Peyer's patch (tissue), 4 donors: ENCODE measurements at regions not wholly inside any gene's neighbourhood (a gene's known extent, or its start where the extent isn't known, plus 50 kb on each side); places are given as distances from the start of the nearest gene placed in this dataset.

Experiments used
- DNase-seq, 3 donors: peaks; one replicate each; pipeline ENCODE4 v3.0.0-alpha.2; 2017 to 2019
- H3K27ac ChIP-seq, 4 donors: fragments of 200-600 bp; sonication (generic); one replicate each; pipeline ENCODE4 v1.5.1; 2016 to 2019
- H3K27me3 ChIP-seq, 2 donors: fragments of 200-600 bp; sonication (generic); one replicate each; pipeline ENCODE4 v1.5.1; 2019
- H3K36me3 ChIP-seq, 3 donors: fragments of 200-600 bp; sonication (generic); one replicate each; pipeline ENCODE4 v1.5.1; 2016 to 2019
- H3K4me1 ChIP-seq, 4 donors: fragments of 200-600 bp; sonication (generic); one replicate each; pipeline ENCODE4 v1.5.1; 2016 to 2019
- H3K4me3 ChIP-seq, 4 donors: fragments of 200-600 bp; sonication (generic); 1 replicate in 3 of 4; 2 replicates in 1 of 4; pipeline ENCODE4 v1.5.1; 2016 to 2019; ENCODE audit warnings: mild to moderate bottlenecking in 1 of 4
- H3K9me3 ChIP-seq, 4 donors: fragments of 200-600 bp; sonication (generic); one replicate each; pipeline ENCODE4 v1.5.1; 2016 to 2019; ENCODE audit warnings: mild to moderate bottlenecking in 1 of 4
- POLR2A ChIP-seq, 2 donors: fragments of 450-650 bp; IDR thresholded peaks; one replicate each; pipeline ENCODE4 v1.5.1; 2017; ENCODE audit warnings: antibody characterized with exemption in 2 of 2, mild to moderate bottlenecking in 2 of 2, moderate library complexity in 2 of 2
- TF ChIP-seq, protein P1 (sequence below), 6 experiments: fragments of 450-650 bp in 4 of 6; fragments of 200-600 bp in 2 of 6; sonication (generic) in 1 of 6; IDR thresholded peaks; one replicate each; pipeline ENCODE4 v1.5.1; 2017 to 2019; ENCODE audit warnings: antibody characterized with exemption in 6 of 6, mild to moderate bottlenecking in 3 of 6, moderate library complexity in 1 of 6

- Histone ChIP-seq H3K36me3 (no peaks in the 10 kb centered on the region), H3K4me3 (no peak overlapping the region), H3K4me1 (no peaks in the 10 kb centered on the region), H3K9me3 (no peaks in the 10 kb centered on the region), H3K27me3 (no peaks in the 10 kb centered on the region), H3K27ac (no peak overlapping the region)
- no peak for DNase-seq
- no peak for TF ChIP-seq POLR2A (IDR thresholded peaks at IDR 0.05)
- TF ChIP-seq, protein P1, sequence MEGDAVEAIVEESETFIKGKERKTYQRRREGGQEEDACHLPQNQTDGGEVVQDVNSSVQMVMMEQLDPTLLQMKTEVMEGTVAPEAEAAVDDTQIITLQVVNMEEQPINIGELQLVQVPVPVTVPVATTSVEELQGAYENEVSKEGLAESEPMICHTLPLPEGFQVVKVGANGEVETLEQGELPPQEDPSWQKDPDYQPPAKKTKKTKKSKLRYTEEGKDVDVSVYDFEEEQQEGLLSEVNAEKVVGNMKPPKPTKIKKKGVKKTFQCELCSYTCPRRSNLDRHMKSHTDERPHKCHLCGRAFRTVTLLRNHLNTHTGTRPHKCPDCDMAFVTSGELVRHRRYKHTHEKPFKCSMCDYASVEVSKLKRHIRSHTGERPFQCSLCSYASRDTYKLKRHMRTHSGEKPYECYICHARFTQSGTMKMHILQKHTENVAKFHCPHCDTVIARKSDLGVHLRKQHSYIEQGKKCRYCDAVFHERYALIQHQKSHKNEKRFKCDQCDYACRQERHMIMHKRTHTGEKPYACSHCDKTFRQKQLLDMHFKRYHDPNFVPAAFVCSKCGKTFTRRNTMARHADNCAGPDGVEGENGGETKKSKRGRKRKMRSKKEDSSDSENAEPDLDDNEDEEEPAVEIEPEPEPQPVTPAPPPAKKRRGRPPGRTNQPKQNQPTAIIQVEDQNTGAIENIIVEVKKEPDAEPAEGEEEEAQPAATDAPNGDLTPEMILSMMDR (IDR thresholded peaks at IDR 0.05): no peak
Observed at GRCh38 chr15:81945014-81945615, 100.7 kb downstream of the MEX3B start.

DNA sequence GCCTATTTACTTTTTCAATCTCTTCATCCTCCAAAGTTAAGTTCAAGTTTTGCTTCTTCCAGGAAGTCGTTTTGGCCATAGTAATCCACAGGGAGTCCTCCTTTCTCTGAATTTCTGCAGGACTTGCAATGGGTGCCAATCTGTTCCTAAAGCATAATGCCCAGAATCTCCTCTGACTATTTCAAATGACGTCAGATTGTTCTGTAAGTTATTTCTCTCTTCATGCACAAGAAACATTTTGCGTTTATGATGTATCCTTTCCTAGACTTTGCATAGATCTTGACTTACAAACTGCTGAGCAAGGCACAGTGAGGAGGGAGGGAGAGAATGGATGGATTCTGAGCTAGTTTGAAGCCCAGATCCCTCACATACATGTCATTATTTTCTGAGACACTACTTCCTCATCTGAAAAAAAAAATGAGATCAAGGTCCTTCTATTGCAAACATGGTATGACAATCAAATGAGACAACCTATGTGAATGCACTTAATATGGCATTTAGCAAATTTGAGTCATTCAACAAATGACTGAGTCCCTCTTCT is 103.1 kb downstream of the MEX3B start:
- no peaks in the 10 kb centered on the region for H3K36me3 ChIP-seq
- no peaks in the 10 kb centered on the region for H3K9me3 ChIP-seq
- H3K27ac ChIP-seq: no peak overlapping the region
- H3K4me3 ChIP-seq: no peak overlapping the region
- H3K4me1 ChIP-seq: no peaks in the 10 kb centered on the region
- H3K27me3 ChIP-seq: no peaks in the 10 kb centered on the region
- no peak for DNase-seq
- TF ChIP-seq, protein P1 (IDR thresholded peaks at IDR 0.05): no peak
- no peak for TF ChIP-seq POLR2A (IDR thresholded peaks at IDR 0.05)

GRCh38 chr15:81942157-81942556 is 103.7 kb downstream of the MEX3B start:
- DNase-seq: no peak
- H3K36me3 ChIP-seq: no peaks in the 10 kb centered on the region
- TF ChIP-seq, protein P1 (IDR thresholded peaks at IDR 0.05): no peak
- no peak overlapping the region for H3K27ac ChIP-seq
- H3K27me3 ChIP-seq: no peaks in the 10 kb centered on the region
- H3K9me3 ChIP-seq: no peaks in the 10 kb centered on the region
- no peak overlapping the region for H3K4me3 ChIP-seq
- H3K4me1 ChIP-seq: no peaks in the 10 kb centered on the region

DNA sequence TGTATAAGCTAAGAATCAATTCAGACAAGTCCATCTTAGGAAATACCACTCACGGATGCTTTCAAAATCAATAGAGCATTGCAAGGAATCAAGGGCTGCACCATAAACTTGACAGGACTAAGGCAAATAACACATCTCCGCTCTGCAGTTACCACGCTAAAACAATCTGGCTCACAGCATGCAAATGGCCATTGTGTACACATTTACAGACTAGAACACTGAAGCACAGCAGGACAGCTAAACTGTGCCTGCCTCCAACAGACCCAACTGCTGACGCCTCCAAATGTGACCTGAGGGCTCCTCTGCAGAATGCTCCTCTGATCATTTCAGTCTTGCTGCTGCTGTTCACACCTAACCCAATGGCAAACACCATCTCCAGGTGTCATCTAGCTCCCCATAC is 104.3 kb downstream of the MEX3B start:
- DNase-seq: no peak
- no peak for TF ChIP-seq POLR2A (IDR thresholded peaks at IDR 0.05)
- TF ChIP-seq, protein P1 (IDR thresholded peaks at IDR 0.05): no peak
- no peaks in the 10 kb centered on the region for H3K4me1 ChIP-seq
- no peak overlapping the region for H3K27ac ChIP-seq
- no peaks in the 10 kb centered on the region for H3K36me3 ChIP-seq
- H3K9me3 ChIP-seq: no peaks in the 10 kb centered on the region
- H3K4me3 ChIP-seq: no peak overlapping the region
- no peaks in the 10 kb centered on the region for H3K27me3 ChIP-seq

DNA sequence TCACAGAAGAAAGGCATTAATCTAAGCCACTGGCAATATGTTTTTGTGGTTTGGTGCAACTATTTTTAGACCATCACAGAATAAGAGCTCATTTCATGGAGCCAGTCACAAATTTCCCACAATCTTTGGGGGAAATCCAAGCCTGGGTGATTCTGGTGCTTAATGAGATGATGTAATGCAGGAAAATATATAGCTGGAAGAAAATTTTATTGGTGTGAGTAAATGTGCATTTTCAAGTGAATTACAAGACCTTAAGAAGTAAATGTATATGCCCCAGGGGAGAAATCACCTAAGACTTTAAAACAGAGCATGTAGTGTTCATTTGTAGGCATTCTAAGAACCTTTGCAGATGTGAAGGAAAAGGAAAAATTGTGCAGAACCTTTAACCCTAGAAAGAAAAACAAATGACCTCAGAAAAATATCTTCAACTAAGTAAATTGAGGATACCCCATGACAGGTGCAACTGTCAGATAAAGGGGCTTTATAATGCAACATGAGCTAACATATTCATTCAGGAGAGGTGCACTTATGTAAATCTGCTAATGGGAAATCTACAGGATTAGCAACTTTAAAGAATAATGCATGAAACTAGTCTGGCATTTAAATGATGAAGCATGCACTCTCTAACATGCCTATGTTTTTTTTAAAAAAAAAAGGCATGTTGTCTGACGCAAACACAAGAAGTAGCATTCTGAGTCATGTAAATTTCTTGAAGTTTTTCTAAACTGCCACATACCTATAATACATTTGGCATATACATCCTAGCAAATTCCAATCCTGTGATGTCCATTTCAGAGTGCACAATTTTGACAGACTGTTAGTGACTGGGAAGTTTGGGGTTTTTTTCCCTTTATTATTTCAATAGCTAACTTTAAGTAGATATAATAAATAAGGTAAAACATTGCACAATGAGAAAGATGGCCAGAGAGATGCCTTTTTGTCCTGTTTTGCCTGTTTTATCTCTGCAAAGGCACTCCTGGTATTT is 105.1 kb downstream of the MEX3B start:
- no peak overlapping the region for H3K27ac ChIP-seq
- H3K9me3 ChIP-seq: no peaks in the 10 kb centered on the region

More for the DNA sequence above, 105.1 kb downstream of the MEX3B start:
- Histone ChIP-seq H3K36me3 (no peaks in the 10 kb centered on the region), H3K4me1 (no peaks in the 10 kb centered on the region), H3K4me3 (no peak overlapping the region), H3K27me3 (no peaks in the 10 kb centered on the region)
- no peak for DNase-seq
- TF ChIP-seq POLR2A (IDR thresholded peaks at IDR 0.05): no peak
- TF ChIP-seq, protein P1 (IDR thresholded peaks at IDR 0.05): no peak
